ENCODE measurements at regions not wholly inside any gene's neighbourhood (a gene's known extent, or its start where the extent isn't known, plus 50 kb on each side); places are given as distances from the start of the nearest gene placed in this dataset.

GRCh38 chr2:136482966-136483365 lies 282.4 kb upstream of the THSD7B start:
- intact Hi-C loops (cut with micrococcal nuclease): no loop called here
- CTCF ChIA-PET: no interaction called here

GRCh38 chr2:136482006-136482405 lies 283.3 kb upstream of the THSD7B start:
- no peak for TF ChIP-seq CTCF (IDR thresholded peaks at IDR 0.05)
- no peak overlapping the region for H3K4me3 Mint-ChIP-seq
- intact Hi-C loops (cut with micrococcal nuclease): no loop called here
- ChIA-PET POLR2A (no interaction called here), CTCF (no interaction called here)
- no peaks in the 10 kb centered on the region for H3K4me1 Mint-ChIP-seq (ENCODE audit: low read depth)
- no peak overlapping the region for H3K27ac Mint-ChIP-seq
- peaks cover 2% of the 10 kb centered on the region for H3K27me3 Mint-ChIP-seq
- ATAC-seq (no peak), DNase-seq (no peak)
- no peaks in the 10 kb centered on the region for H3K36me3 Mint-ChIP-seq (ENCODE audit: low read depth)
- H3K9me3 Mint-ChIP-seq: peaks cover 14% of the 10 kb centered on the region

More at GRCh38 chr2:136482966-136483365, 282.4 kb upstream of the THSD7B start:
- H3K36me3 Mint-ChIP-seq (ENCODE audit: low read depth): no peaks in the 10 kb centered on the region
- no peak for TF ChIP-seq CTCF (IDR thresholded peaks at IDR 0.05)
- peaks cover 12% of the 10 kb centered on the region for H3K9me3 Mint-ChIP-seq
- POLR2A ChIA-PET: no interaction called here
- no peak overlapping the region for H3K4me3 Mint-ChIP-seq
- peaks cover 4% of the 10 kb centered on the region for H3K27me3 Mint-ChIP-seq
- DNase-seq: no peak
- no peak overlapping the region for H3K27ac Mint-ChIP-seq
- no peaks in the 10 kb centered on the region for H3K4me1 Mint-ChIP-seq (ENCODE audit: low read depth)
- ATAC-seq: no peak

- ChIA-PET POLR2A (no interaction called here), CTCF (no interaction called here)
- Mint-ChIP-seq H3K9me3 (peaks cover 16% of the 10 kb centered on the region), H3K4me3 (no peak overlapping the region), H3K27me3 (peaks cover 2% of the 10 kb centered on the region), H3K4me1 (ENCODE audit: low read depth) (no peaks in the 10 kb centered on the region), H3K27ac (no peak overlapping the region), H3K36me3 (ENCODE audit: low read depth) (no peaks in the 10 kb centered on the region)
- TF ChIP-seq CTCF (IDR thresholded peaks at IDR 0.05): no peak
- ATAC-seq: no peak
- intact Hi-C loops (cut with micrococcal nuclease): no loop called here
- DNase-seq: no peak
Observed at GRCh38 chr2:136479696-136480095, 285.6 kb upstream of the THSD7B start.

- peaks cover 25% of the 10 kb centered on the region for H3K27me3 Mint-ChIP-seq
- CTCF ChIA-PET: no interaction called here
- H3K27ac Mint-ChIP-seq: no peak overlapping the region
- ATAC-seq (no peak), DNase-seq (no peak)
- no peaks in the 10 kb centered on the region for H3K4me1 Mint-ChIP-seq (ENCODE audit: low read depth)
- H3K9me3 Mint-ChIP-seq: no peaks in the 10 kb centered on the region
- H3K36me3 Mint-ChIP-seq (ENCODE audit: low read depth): no peaks in the 10 kb centered on the region
- TF ChIP-seq CTCF (IDR thresholded peaks at IDR 0.05): no peak
- POLR2A ChIA-PET: no interaction called here
- H3K4me3 Mint-ChIP-seq: no peak overlapping the region
- intact Hi-C loops (cut with micrococcal nuclease): no loop called here
Observed at GRCh38 chr2:136468799-136469369, 296.5 kb upstream of the THSD7B start.

- Mint-ChIP-seq H3K4me3 (no peak overlapping the region), H3K36me3 (ENCODE audit: low read depth) (no peaks in the 10 kb centered on the region), H3K27ac (no peak overlapping the region), H3K4me1 (ENCODE audit: low read depth) (no peaks in the 10 kb centered on the region), H3K27me3 (peaks cover 20% of the 10 kb centered on the region), H3K9me3 (no peaks in the 10 kb centered on the region)
- ChIA-PET POLR2A (no interaction called here), CTCF (no interaction called here)
- ATAC-seq (no peak), DNase-seq (no peak)
- intact Hi-C loops (cut with micrococcal nuclease): no loop called here
- TF ChIP-seq CTCF (IDR thresholded peaks at IDR 0.05): no peak
Observed at GRCh38 chr2:136452528-136452927, 312.8 kb upstream of the THSD7B start.

Measured in activated CD8-positive, alpha-beta T cell treated with anti-CD3 and anti-CD28 coated beads for 36 hours (primary cell).